Hepatocyte (in vitro differentiated cells): ENCODE measurements at regions not wholly inside any gene's neighbourhood (a gene's known extent, or its start where the extent isn't known, plus 50 kb on each side); places are given as distances from the start of the nearest gene placed in this dataset.

Experiments
- DNase-seq: peaks from one replicate; pipeline ENCODE4 v3.0.0-alpha.2; 2016; ENCODE audit warnings: low spot score
- H2AFZ ChIP-seq: fragments of 200-600 bp; sonication (generic); 2 replicates; pipeline ENCODE4 v1.6.0; 2016; ENCODE audit warnings: antibody characterized with exemption, mild to moderate bottlenecking
- H3K27ac ChIP-seq: fragments of 200-600 bp; sonication (generic); 2 replicates; pipeline ENCODE4 v1.5.1; 2016; ENCODE audit warnings: mild to moderate bottlenecking
- H3K27me3 ChIP-seq: fragments of 200-600 bp; sonication (generic); 2 replicates; pipeline ENCODE4 v1.6.1; 2016
- H3K36me3 ChIP-seq: fragments of 200-600 bp; sonication (generic); replicated peaks from 2 replicates; pipeline ENCODE4 v1.5.1; 2016; ENCODE audit warnings: low read depth; ENCODE audit not compliant: insufficient read depth
- H3K4me1 ChIP-seq: fragments of 200-600 bp; sonication (generic); 2 replicates; pipeline ENCODE4 v1.5.1; 2016; ENCODE audit warnings: mild to moderate bottlenecking, moderate library complexity; ENCODE audit not compliant: insufficient read depth
- H3K4me2 ChIP-seq: fragments of 200-600 bp; sonication (generic); 2 replicates; pipeline ENCODE4 v1.6.0; 2016
- H3K4me3 ChIP-seq: fragments of 200-600 bp; sonication (generic); 2 replicates; pipeline ENCODE4 v1.5.1; 2016; ENCODE audit warnings: mild to moderate bottlenecking
- H3K79me2 ChIP-seq: fragments of 200-600 bp; sonication (generic); 2 replicates; pipeline ENCODE4 v1.6.0; 2017; ENCODE audit warnings: mild to moderate bottlenecking
- H3K9me2 ChIP-seq: fragments of 200-600 bp; sonication (generic); replicated peaks from 2 replicates; pipeline ENCODE4 v1.6.0; 2017; ENCODE audit warnings: mild to moderate bottlenecking; ENCODE audit not compliant: insufficient read depth
- H3K9me3 ChIP-seq: fragments of 200-600 bp; sonication (generic); 2 replicates; pipeline ENCODE4 v1.5.1; 2016; ENCODE audit warnings: low read depth, mild to moderate bottlenecking
- H4K20me1 ChIP-seq: fragments of 200-600 bp; sonication (generic); 2 replicates; pipeline ENCODE4 v1.6.0; 2016; ENCODE audit warnings: mild to moderate bottlenecking; ENCODE audit not compliant: insufficient read depth, poor library complexity, severe bottlenecking
- EZH2 ChIP-seq: fragments of 200-600 bp; sonication (generic); IDR thresholded peaks from 2 replicates; pipeline ENCODE4 v1.6.1; 2016; ENCODE audit warnings: antibody characterized with exemption, mild to moderate bottlenecking, borderline replicate concordance
- EZH2phosphoT487 ChIP-seq: fragments of 200-600 bp; sonication (generic); IDR thresholded peaks from one replicate; pipeline ENCODE4 v1.6.1; 2018; ENCODE audit warnings: antibody characterized with exemption, mild to moderate bottlenecking, low read depth, moderate library complexity; ENCODE audit not compliant: unreplicated experiment, severe bottlenecking
- WGBS: methylation state at CpG from one replicate; pipeline ENCODE4 v1.1.6; 2016; ENCODE audit warnings: low lambda C conversion rate; ENCODE audit errors: missing lambda C conversion rate; 5-methylcytosine and 5-hydroxymethylcytosine counted together
- TF ChIP-seq, protein P1 (sequence below): fragments of 200-600 bp; sonication (generic); IDR thresholded peaks from 2 replicates; pipeline ENCODE4 v1.5.1; 2016; ENCODE audit warnings: antibody characterized with exemption, mild to moderate bottlenecking; ENCODE audit not compliant: poor library complexity

- Histone ChIP-seq H3K4me1 (no peaks in the 10 kb centered on the region), H3K4me2 (no peak overlapping the region), H3K27ac (no peak overlapping the region), H3K9me2 (no peaks in the 10 kb centered on the region), H3K27me3 (no peaks in the 10 kb centered on the region), H3K9me3 (no peaks in the 10 kb centered on the region), H3K4me3 (no peak overlapping the region), H3K79me2 (no peaks in the 10 kb centered on the region), H3K36me3 (no peaks in the 10 kb centered on the region), H4K20me1 (no peaks in the 10 kb centered on the region), H2AFZ (no peak overlapping the region)
- 90% methylated on average over 5 of the region's 5 CpGs for WGBS
- no peak for DNase-seq
- TF ChIP-seq EZH2 (no peak), EZH2phosphoT487 (no peak)
- TF ChIP-seq, protein P1, sequence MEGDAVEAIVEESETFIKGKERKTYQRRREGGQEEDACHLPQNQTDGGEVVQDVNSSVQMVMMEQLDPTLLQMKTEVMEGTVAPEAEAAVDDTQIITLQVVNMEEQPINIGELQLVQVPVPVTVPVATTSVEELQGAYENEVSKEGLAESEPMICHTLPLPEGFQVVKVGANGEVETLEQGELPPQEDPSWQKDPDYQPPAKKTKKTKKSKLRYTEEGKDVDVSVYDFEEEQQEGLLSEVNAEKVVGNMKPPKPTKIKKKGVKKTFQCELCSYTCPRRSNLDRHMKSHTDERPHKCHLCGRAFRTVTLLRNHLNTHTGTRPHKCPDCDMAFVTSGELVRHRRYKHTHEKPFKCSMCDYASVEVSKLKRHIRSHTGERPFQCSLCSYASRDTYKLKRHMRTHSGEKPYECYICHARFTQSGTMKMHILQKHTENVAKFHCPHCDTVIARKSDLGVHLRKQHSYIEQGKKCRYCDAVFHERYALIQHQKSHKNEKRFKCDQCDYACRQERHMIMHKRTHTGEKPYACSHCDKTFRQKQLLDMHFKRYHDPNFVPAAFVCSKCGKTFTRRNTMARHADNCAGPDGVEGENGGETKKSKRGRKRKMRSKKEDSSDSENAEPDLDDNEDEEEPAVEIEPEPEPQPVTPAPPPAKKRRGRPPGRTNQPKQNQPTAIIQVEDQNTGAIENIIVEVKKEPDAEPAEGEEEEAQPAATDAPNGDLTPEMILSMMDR: no peak
Observed at GRCh38 chr3:180478695-180479094, 123.3 kb upstream of the TTC14 start.

DNA sequence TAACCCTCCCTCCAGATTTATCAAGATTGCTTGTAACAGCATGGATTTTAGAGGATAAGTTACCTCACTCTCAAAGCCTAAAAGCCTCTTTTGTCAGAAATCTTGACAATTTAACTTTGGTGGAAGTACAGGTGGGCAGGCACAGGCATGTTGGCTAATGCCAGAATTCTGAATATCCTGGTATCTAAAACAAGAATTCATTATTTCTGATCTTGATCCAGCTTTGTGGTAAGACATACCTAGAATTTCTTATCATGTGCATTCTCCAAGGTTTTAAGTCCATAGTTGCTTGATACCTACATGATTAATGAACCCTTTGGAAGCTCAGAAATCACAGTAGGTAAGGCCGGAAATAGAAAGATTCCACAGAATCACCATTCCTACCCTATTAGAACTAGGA lies 109.9 kb upstream of the TTC14 start:
- WGBS: 97% methylated on average over 1 of the region's 1 CpG
- Histone ChIP-seq H3K27me3 (no peaks in the 10 kb centered on the region), H3K9me3 (no peaks in the 10 kb centered on the region), H3K4me1 (no peaks in the 10 kb centered on the region), H3K27ac (no peak overlapping the region), H3K36me3 (no peaks in the 10 kb centered on the region), H3K9me2 (no peaks in the 10 kb centered on the region), H4K20me1 (no peaks in the 10 kb centered on the region), H3K4me2 (no peak overlapping the region), H3K4me3 (no peak overlapping the region), H3K79me2 (no peaks in the 10 kb centered on the region), H2AFZ (no peak overlapping the region)
- DNase-seq: no peak
- TF ChIP-seq, protein P1: no peak
- TF ChIP-seq EZH2: no peak
- no peak for TF ChIP-seq EZH2phosphoT487

DNA sequence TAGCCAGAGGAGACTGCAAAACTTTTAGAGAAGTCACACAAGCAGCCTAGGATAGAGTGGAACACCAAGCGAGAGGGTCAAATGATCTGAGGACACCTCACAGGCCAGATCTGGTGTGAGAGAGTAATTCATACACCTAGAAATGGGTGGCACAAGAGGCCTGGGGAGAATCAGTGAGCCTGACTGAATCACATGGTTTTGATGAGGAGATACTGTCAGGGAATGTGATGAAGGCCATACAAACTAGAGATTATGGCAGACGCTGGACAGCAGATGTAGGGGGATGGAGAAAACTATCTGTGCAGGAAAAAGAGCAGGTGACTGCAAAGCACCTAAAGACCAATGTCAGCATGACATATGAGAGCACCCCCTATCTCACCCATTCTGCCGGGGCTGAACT lies 105.0 kb upstream of the TTC14 start:
- TF ChIP-seq EZH2phosphoT487 (no peak), EZH2 (no peak)
- TF ChIP-seq, protein P1: no peak
- no peaks in the 10 kb centered on the region for H3K9me2 ChIP-seq
- no peak overlapping the region for H3K4me2 ChIP-seq
- DNase-seq: no peak
- no peaks in the 10 kb centered on the region for H3K79me2 ChIP-seq
- H4K20me1 ChIP-seq: no peaks in the 10 kb centered on the region
- 57% methylated on average over 3 of the region's 3 CpGs for WGBS
- no peak overlapping the region for H3K27ac ChIP-seq
- H3K27me3 ChIP-seq: no peaks in the 10 kb centered on the region
- no peak overlapping the region for H3K4me3 ChIP-seq
- H3K4me1 ChIP-seq: no peaks in the 10 kb centered on the region
- H3K9me3 ChIP-seq: no peaks in the 10 kb centered on the region
- no peaks in the 10 kb centered on the region for H3K36me3 ChIP-seq
- no peak overlapping the region for H2AFZ ChIP-seq

- H3K9me2 ChIP-seq: no peaks in the 10 kb centered on the region
- WGBS: 90% methylated on average over 2 of the region's 2 CpGs
Observed at GRCh38 chr3:180516368-180516767, 85.6 kb upstream of the TTC14 start.

More at GRCh38 chr3:180516368-180516767, 85.6 kb upstream of the TTC14 start:
- no peak overlapping the region for H3K4me3 ChIP-seq
- no peak for TF ChIP-seq EZH2phosphoT487
- TF ChIP-seq, protein P1: no peak
- no peak for TF ChIP-seq EZH2
- no peaks in the 10 kb centered on the region for H3K79me2 ChIP-seq
- H3K36me3 ChIP-seq: no peaks in the 10 kb centered on the region
- no peak overlapping the region for H3K4me2 ChIP-seq
- no peak overlapping the region for H3K27ac ChIP-seq
- H3K4me1 ChIP-seq: no peaks in the 10 kb centered on the region
- no peak for DNase-seq
- no peak overlapping the region for H2AFZ ChIP-seq
- no peaks in the 10 kb centered on the region for H3K9me3 ChIP-seq
- no peaks in the 10 kb centered on the region for H4K20me1 ChIP-seq
- H3K27me3 ChIP-seq: no peaks in the 10 kb centered on the region
